Keratinocyte (primary cell): ENCODE measurements at regions not wholly inside any gene's neighbourhood (a gene's known extent, or its start where the extent isn't known, plus 50 kb on each side); places are given as distances from the start of the nearest gene placed in this dataset.
A peak's percentile ranks its signal among the peaks of the same experiment; 100 is the strongest.

Experiments
- DNase-seq: peaks from one replicate; pipeline ENCODE4 v3.0.0-alpha.2; 2011; ENCODE audit warnings: low read depth, missing footprints, low spot score
- FAIRE-seq: peaks from 2 replicates; lab custom pipeline; 2011; peaks lifted over from hg19 to GRCh38; lab: Jason Lieb, UNC
- H2AFZ ChIP-seq: 2 replicates; pipeline ENCODE4 v1.6.0; 2012; ENCODE audit warnings: low read length, control low read depth, inconsistent platforms; ENCODE audit not compliant: control insufficient read depth
- H3K27ac ChIP-seq: 2 replicates; pipeline ENCODE4 v1.5.1; 2011; ENCODE audit warnings: low read length; ENCODE audit not compliant: control insufficient read depth, insufficient read depth
- H3K27me3 ChIP-seq: 3 replicates; pipeline ENCODE4 v1.6.0; 2011; ENCODE audit warnings: low read length; ENCODE audit not compliant: control insufficient read depth, insufficient read depth; ENCODE audit errors: extremely low read depth
- H3K36me3 ChIP-seq, 2 experiments: 2 replicates in 1 of 2; 3 replicates in 1 of 2; pipeline ENCODE4 v1.5.1; 2011; ENCODE audit warnings: low read length in 2 of 2, mild to moderate bottlenecking in 1 of 2; ENCODE audit not compliant: control insufficient read depth in 2 of 2, insufficient read depth in 2 of 2; ENCODE audit errors: extremely low read depth in 1 of 2
- H3K4me1 ChIP-seq: 3 replicates; pipeline ENCODE4 v1.5.1; 2011; ENCODE audit warnings: low read length; ENCODE audit not compliant: control insufficient read depth, insufficient read depth; ENCODE audit errors: extremely low read depth
- H3K4me2 ChIP-seq: 3 replicates; pipeline ENCODE4 v1.6.0; 2011; ENCODE audit warnings: low read depth, low read length; ENCODE audit not compliant: control insufficient read depth, insufficient read depth; ENCODE audit errors: extremely low read depth
- H3K4me3 ChIP-seq, 3 experiments: fragments of 200-600 bp in 1 of 3; sonication (generic) in 1 of 3; 2 replicates in 2 of 3; 3 replicates in 1 of 3; pipeline ENCODE4 v1.5.1; 2011 to 2016; ENCODE audit warnings: low read length in 3 of 3, mild to moderate bottlenecking in 3 of 3, control low read depth in 2 of 3, inconsistent platforms in 1 of 3, low read depth in 1 of 3, mixed read lengths in 1 of 3, mixed run types in 1 of 3, moderate library complexity in 1 of 3; ENCODE audit not compliant: control insufficient read depth in 2 of 3, insufficient read depth in 2 of 3; ENCODE audit errors: extremely low read depth in 1 of 3
- H3K79me2 ChIP-seq: 2 replicates; pipeline ENCODE4 v1.6.0; 2012; ENCODE audit warnings: low read length; ENCODE audit not compliant: control insufficient read depth, insufficient read depth
- H3K9ac ChIP-seq: 3 replicates; pipeline ENCODE4 v1.6.0; 2011; ENCODE audit warnings: low read length; ENCODE audit not compliant: control insufficient read depth, insufficient read depth; ENCODE audit errors: extremely low read depth
- H3K9me1 ChIP-seq: 3 replicates; pipeline ENCODE4 v1.6.0; 2011; ENCODE audit warnings: low read length; ENCODE audit not compliant: control insufficient read depth, insufficient read depth; ENCODE audit errors: extremely low read depth
- H3K9me3 ChIP-seq: 2 replicates; pipeline ENCODE4 v1.5.1; 2012; ENCODE audit warnings: low read depth, low read length; ENCODE audit not compliant: control insufficient read depth
- H4K20me1 ChIP-seq: 3 replicates; pipeline ENCODE4 v1.6.0; 2011; ENCODE audit warnings: low read length; ENCODE audit not compliant: control insufficient read depth, insufficient read depth; ENCODE audit errors: extremely low read depth
- EZH2 ChIP-seq: IDR thresholded peaks from one replicate; pipeline ENCODE4 v1.6.1; 2012; ENCODE audit warnings: inconsistent platforms, mild to moderate bottlenecking, low read length, moderate library complexity
- dilution Hi-C: fragments of 300-500 bp; cut with MboI; formaldehyde crosslinking; loops from one replicate; pipeline ENCODE4 v1.7.0; 2020; ENCODE audit warnings: low sequenced_read_pairs; ENCODE audit not compliant: extremely low pct_ligation_motif_present
- TF ChIP-seq, protein P1 (sequence below), 3 experiments: IDR thresholded peaks in 1 of 3; conservative IDR thresholded peaks in 1 of 3; optimal IDR thresholded peaks in 1 of 3; 2 replicates in 2 of 3; 3 replicates in 1 of 3; pipeline versions ENCODE3 to v1.5.1; 2011; ENCODE audit warnings: low read length in 3 of 3, mild to moderate bottlenecking in 3 of 3, moderate library complexity in 2 of 3, control low read depth in 1 of 3, inconsistent platforms in 1 of 3; ENCODE audit not compliant: insufficient read depth in 2 of 3; ENCODE audit errors: extremely low read depth in 1 of 3

DNA sequence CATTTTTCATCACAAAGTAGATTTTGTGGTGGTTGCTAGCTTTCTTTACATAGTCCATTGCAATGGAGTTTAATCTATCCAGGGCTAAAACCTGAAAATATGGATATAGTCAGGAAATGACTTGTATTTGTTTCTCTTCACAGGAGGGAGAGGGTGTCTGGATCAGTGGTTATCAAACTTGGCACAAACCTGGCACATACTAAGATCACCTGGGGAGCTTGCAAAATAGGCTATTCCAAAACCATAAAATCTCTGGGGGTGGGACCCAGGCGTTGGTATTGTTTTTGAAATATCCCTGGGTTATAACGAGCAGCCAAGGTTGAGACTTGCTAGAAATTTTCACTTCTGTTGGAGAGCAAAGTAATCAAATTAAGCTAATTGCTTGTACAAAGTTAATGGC lies 179.9 kb downstream of the PCSK1 start:
- FAIRE-seq, result peak; percentile 60

DNA sequence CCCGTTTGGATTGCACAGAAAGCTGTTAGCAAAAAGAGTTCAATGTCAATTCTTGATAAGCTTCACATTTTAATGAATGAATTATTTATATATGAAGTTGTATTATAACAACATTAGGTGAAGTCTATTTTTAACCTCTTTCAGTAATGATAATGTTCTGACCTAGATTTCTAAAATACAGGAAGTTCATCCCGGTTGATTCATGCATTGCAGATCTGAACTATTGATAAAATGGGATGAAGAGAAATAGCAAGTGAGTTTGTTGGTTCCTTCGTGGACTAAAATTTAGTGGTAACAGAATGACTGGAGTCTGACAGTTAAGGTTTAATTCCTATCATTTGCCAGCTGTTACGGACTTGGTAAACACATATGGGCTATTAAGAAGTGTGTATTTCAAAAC lies 180.5 kb downstream of the PCSK1 start:
- Histone ChIP-seq H3K4me1 (peaks cover 70% of the 10 kb centered on the region), H4K20me1 (no peaks in the 10 kb centered on the region), H3K9me1 (no peaks in the 10 kb centered on the region), H3K36me3 (no peaks in the 10 kb centered on the region), H3K79me2 (peaks cover 3% of the 10 kb centered on the region), H3K27ac (no peak overlapping the region), H3K4me3 (no peak overlapping the region), H2AFZ (peak overlapping the region; percentile 60), H3K4me2 (peak overlapping the region; percentile 66), H3K27me3 (no peaks in the 10 kb centered on the region), H3K9ac (no peak overlapping the region), H3K9me3 (no peaks in the 10 kb centered on the region)
- FAIRE-seq, result peak; percentile 58
- no peak for DNase-seq
- dilution Hi-C loops, result no loop called here
- TF ChIP-seq, protein P1, sequence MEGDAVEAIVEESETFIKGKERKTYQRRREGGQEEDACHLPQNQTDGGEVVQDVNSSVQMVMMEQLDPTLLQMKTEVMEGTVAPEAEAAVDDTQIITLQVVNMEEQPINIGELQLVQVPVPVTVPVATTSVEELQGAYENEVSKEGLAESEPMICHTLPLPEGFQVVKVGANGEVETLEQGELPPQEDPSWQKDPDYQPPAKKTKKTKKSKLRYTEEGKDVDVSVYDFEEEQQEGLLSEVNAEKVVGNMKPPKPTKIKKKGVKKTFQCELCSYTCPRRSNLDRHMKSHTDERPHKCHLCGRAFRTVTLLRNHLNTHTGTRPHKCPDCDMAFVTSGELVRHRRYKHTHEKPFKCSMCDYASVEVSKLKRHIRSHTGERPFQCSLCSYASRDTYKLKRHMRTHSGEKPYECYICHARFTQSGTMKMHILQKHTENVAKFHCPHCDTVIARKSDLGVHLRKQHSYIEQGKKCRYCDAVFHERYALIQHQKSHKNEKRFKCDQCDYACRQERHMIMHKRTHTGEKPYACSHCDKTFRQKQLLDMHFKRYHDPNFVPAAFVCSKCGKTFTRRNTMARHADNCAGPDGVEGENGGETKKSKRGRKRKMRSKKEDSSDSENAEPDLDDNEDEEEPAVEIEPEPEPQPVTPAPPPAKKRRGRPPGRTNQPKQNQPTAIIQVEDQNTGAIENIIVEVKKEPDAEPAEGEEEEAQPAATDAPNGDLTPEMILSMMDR (optimal IDR thresholded peaks at IDR 0.05 in 1 of 3, IDR thresholded peaks at IDR 0.05 in 1 of 3, conservative IDR thresholded peaks at IDR 0.05 in 1 of 3; ENCODE audit: extremely low read depth in 1 of 3, insufficient read depth in 2 of 3, low read length in 3 of 3), result no peak
- no peak for TF ChIP-seq EZH2

More for the DNA sequence above, 179.9 kb downstream of the PCSK1 start:
- Histone ChIP-seq H4K20me1 (no peaks in the 10 kb centered on the region), H3K9ac (no peak overlapping the region), H3K4me3 (no peak overlapping the region), H3K9me3 (no peaks in the 10 kb centered on the region), H2AFZ (peak overlapping the region; percentile 13), H3K4me2 (peak overlapping the region; percentile 66), H3K4me1 (peaks cover 70% of the 10 kb centered on the region), H3K9me1 (no peaks in the 10 kb centered on the region), H3K27ac (no peak overlapping the region), H3K27me3 (no peaks in the 10 kb centered on the region), H3K36me3 (no peaks in the 10 kb centered on the region), H3K79me2 (peaks cover 3% of the 10 kb centered on the region)
- dilution Hi-C loops, result no loop called here
- no peak for DNase-seq
- no peak for TF ChIP-seq EZH2
- TF ChIP-seq, protein P1 (optimal IDR thresholded peaks at IDR 0.05 in 1 of 3, IDR thresholded peaks at IDR 0.05 in 1 of 3, conservative IDR thresholded peaks at IDR 0.05 in 1 of 3; ENCODE audit: extremely low read depth in 1 of 3, insufficient read depth in 2 of 3, low read length in 3 of 3), result no peak
